ENCODE measurements at regions not wholly inside any gene's neighbourhood (a gene's known extent, or its start where the extent isn't known, plus 50 kb on each side); places are given as distances from the start of the nearest gene placed in this dataset.

DNA sequence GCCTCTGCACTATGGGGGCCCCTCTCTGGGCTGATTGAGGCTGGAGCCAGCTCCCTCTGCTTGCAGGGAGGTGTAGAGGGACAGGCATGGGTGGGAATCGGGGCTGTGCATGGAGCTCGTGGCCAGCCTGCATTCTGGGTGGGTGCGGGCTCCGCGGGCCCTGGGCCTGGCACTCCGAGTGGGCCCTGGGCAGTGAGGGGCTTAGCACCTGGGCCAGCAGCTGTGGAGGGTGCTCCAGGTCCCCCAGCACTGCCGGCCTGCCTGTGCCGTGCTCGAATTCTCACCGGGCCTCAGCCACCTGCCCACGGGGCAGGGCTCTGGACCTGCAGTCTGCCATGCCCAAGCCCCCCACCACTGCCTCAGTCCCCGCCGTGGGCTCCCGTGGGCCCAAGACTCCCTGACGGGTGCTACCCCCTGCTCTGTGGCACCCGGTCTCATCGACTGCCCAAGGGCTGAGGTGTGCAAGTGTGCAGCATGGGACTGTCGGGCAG is 681.2 kb downstream of the PDHA2 start (continued):
- no peak for TF ChIP-seq IKZF1 (conservative IDR thresholded peaks at IDR 0.05)
- TF ChIP-seq, protein P1, sequence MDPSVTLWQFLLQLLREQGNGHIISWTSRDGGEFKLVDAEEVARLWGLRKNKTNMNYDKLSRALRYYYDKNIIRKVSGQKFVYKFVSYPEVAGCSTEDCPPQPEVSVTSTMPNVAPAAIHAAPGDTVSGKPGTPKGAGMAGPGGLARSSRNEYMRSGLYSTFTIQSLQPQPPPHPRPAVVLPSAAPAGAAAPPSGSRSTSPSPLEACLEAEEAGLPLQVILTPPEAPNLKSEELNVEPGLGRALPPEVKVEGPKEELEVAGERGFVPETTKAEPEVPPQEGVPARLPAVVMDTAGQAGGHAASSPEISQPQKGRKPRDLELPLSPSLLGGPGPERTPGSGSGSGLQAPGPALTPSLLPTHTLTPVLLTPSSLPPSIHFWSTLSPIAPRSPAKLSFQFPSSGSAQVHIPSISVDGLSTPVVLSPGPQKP (IDR thresholded peaks at IDR 0.05; ENCODE audit: low read depth, low read length) = no peak
- no peak for TF ChIP-seq ESRRA (IDR thresholded peaks at IDR 0.05; ENCODE audit: low read length)

DNA sequence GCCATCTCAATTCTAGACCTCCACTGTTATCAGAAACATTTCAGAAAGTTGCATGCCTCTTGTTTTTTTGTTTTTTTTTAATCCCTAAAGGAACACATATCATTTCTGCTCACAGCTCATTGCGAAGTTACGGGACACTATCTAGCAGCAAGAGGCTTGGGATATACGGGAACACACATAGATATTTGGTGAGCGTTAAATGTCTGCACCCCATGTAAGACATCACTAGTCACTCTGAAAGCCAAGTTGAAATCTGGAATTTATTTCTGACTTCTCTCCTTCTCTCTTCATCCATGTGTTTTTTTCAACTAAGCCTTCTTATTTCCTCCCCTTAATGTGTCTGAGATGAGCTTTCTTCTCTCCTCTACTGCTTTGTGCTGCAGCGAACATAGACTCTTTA is 683.7 kb downstream of the PDHA2 start:
- SMC1A ChIA-PET (ENCODE audit: uncharacterized antibody, unreplicated experiment) = interaction anchor here (1.0 kb wide), 1 partner anchor 17 kb away, joined by 3 read pairs; no protein-coding TSS in a partner anchor
- no peak overlapping the region for H3K4me3 ChIP-seq
- RAD21 ChIA-PET (ENCODE audit: unreplicated experiment) = no interaction called here
- intact Hi-C loops (cut with micrococcal nuclease; ENCODE audit: unreplicated experiment) = no loop called here
- no peak overlapping the region for H3K9ac ChIP-seq (ENCODE audit: control insufficient read depth, insufficient read depth, low read length)
- no peak overlapping the region for H2AFZ ChIP-seq (ENCODE audit: control insufficient read depth, low read depth, low read length)
- H3K79me2 ChIP-seq (ENCODE audit: control insufficient read depth, insufficient read depth, low read length) = no peaks in the 10 kb centered on the region
- no peak overlapping the region for H3K4me2 ChIP-seq (ENCODE audit: control insufficient read depth, insufficient read depth)
- CTCF ChIA-PET = no interaction called here
- H3K9me3 ChIP-seq (replicated peaks; ENCODE audit: control insufficient read depth, insufficient read depth, low read length) = no peaks in the 10 kb centered on the region; the same call in 2 of the 3 replicates
- no peaks in the 10 kb centered on the region for H3K27me3 ChIP-seq (replicated peaks in 1 of 2; ENCODE audit: control insufficient read depth in 2 of 2, insufficient read depth in 2 of 2, low read length in 1 of 2)
- WGBS (ENCODE audit: insufficient coverage, insufficient replicate concordance, low lambda C conversion rate, missing lambda C conversion rate) = 67% methylated on average over 5 of the region's 5 CpGs
- no peaks in the 10 kb centered on the region for H4K20me1 ChIP-seq (ENCODE audit: control insufficient read depth, insufficient read depth)
- no peaks in the 10 kb centered on the region for H3K36me3 ChIP-seq (ENCODE audit: control insufficient read depth in 2 of 2, insufficient read depth in 2 of 2, low read length in 1 of 2)
- POLR2A ChIA-PET = no interaction called here
- in situ Hi-C loops (cut with MboI) = no loop called here
- BruUV-seq (replicated peaks) = no TSS peak
- no peak overlapping the region for H3K27ac ChIP-seq (ENCODE audit: control insufficient read depth, insufficient read depth)
- DNase-seq (ENCODE audit: low read depth, low spot score) (no peak), FAIRE-seq (no peak), ATAC-seq (no peak)
- no peaks in the 10 kb centered on the region for H3K4me1 ChIP-seq (ENCODE audit: control insufficient read depth, insufficient read depth, low read length)
- TF ChIP-seq, protein P2, sequence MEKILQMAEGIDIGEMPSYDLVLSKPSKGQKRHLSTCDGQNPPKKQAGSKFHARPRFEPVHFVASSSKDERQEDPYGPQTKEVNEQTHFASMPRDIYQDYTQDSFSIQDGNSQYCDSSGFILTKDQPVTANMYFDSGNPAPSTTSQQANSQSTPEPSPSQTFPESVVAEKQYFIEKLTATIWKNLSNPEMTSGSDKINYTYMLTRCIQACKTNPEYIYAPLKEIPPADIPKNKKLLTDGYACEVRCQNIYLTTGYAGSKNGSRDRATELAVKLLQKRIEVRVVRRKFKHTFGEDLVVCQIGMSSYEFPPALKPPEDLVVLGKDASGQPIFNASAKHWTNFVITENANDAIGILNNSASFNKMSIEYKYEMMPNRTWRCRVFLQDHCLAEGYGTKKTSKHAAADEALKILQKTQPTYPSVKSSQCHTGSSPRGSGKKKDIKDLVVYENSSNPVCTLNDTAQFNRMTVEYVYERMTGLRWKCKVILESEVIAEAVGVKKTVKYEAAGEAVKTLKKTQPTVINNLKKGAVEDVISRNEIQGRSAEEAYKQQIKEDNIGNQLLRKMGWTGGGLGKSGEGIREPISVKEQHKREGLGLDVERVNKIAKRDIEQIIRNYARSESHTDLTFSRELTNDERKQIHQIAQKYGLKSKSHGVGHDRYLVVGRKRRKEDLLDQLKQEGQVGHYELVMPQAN (conservative IDR thresholded peaks at IDR 0.05) = no peak
- no peak for TF ChIP-seq GABPA (IDR thresholded peaks at IDR 0.05; ENCODE audit: low read depth)
- no peak for TF ChIP-seq CHD4 (IDR thresholded peaks at IDR 0.05)
- TF ChIP-seq NR2C1 (IDR thresholded peaks at IDR 0.05) = no peak
- TF ChIP-seq NRF1 (conservative IDR thresholded peaks at IDR 0.05; ENCODE audit: low read depth, low read length) = no peak
- TF ChIP-seq MTA3 (IDR thresholded peaks at IDR 0.05; ENCODE audit: borderline replicate concordance, low read length) = no peak
- no peak for TF ChIP-seq KDM1A (IDR thresholded peaks at IDR 0.05; ENCODE audit: borderline replicate concordance)
- TF ChIP-seq SMAD1 (IDR thresholded peaks at IDR 0.05; ENCODE audit: low read depth, partially characterized antibody) = no peak
- TF ChIP-seq ZNF24 (IDR thresholded peaks at IDR 0.05) = no peak
- no peak for TF ChIP-seq ZNF217 (IDR thresholded peaks at IDR 0.05)
- TF ChIP-seq ASH2L (IDR thresholded peaks at IDR 0.05; ENCODE audit: borderline replicate concordance, low read depth) = no peak
- TF ChIP-seq, protein P3, sequence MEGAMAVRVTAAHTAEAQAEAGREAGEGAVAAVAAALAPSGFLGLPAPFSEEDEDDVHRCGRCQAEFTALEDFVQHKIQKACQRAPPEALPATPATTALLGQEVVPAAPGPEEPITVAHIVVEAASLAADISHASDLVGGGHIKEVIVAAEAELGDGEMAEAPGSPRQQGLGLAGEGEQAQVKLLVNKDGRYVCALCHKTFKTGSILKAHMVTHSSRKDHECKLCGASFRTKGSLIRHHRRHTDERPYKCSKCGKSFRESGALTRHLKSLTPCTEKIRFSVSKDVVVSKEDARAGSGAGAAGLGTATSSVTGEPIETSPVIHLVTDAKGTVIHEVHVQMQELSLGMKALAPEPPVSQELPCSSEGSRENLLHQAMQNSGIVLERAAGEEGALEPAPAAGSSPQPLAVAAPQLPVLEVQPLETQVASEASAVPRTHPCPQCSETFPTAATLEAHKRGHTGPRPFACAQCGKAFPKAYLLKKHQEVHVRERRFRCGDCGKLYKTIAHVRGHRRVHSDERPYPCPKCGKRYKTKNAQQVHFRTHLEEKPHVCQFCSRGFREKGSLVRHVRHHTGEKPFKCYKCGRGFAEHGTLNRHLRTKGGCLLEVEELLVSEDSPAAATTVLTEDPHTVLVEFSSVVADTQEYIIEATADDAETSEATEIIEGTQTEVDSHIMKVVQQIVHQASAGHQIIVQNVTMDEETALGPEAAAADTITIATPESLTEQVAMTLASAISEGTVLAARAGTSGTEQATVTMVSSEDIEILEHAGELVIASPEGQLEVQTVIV (IDR thresholded peaks at IDR 0.05; ENCODE audit: borderline replicate concordance, partially characterized antibody) = no peak
- TF ChIP-seq, protein P4, sequence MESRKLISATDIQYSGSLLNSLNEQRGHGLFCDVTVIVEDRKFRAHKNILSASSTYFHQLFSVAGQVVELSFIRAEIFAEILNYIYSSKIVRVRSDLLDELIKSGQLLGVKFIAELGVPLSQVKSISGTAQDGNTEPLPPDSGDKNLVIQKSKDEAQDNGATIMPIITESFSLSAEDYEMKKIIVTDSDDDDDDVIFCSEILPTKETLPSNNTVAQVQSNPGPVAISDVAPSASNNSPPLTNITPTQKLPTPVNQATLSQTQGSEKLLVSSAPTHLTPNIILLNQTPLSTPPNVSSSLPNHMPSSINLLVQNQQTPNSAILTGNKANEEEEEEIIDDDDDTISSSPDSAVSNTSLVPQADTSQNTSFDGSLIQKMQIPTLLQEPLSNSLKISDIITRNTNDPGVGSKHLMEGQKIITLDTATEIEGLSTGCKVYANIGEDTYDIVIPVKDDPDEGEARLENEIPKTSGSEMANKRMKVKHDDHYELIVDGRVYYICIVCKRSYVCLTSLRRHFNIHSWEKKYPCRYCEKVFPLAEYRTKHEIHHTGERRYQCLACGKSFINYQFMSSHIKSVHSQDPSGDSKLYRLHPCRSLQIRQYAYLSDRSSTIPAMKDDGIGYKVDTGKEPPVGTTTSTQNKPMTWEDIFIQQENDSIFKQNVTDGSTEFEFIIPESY (IDR thresholded peaks at IDR 0.05) = no peak

Measured in GM12878 (cell line).